ENCODE measurements at regions not wholly inside any gene's neighbourhood (a gene's known extent, or its start where the extent isn't known, plus 50 kb on each side); places are given as distances from the start of the nearest gene placed in this dataset.
A peak's percentile ranks its signal among the peaks of the same experiment; 100 is the strongest.
"Not testable (repeated sequence)": the region's sequence is repeated elsewhere in the genome, so short reads cannot be mapped to it uniquely, and the experiment has no call there.

GRCh38 chr10:3658766-3659165 lies 126.2 kb downstream of the KLF6 start:
- DNase-seq = no peak

- DNase-seq = no peak
These were observed 128.8 kb downstream of the KLF6 start for GRCh38 chr10:3656214-3656613.

GRCh38 chr10:3655528-3655927 lies 129.5 kb downstream of the KLF6 start:
- DNase-seq = no peak

- no peak for DNase-seq
These were observed 130.0 kb downstream of the KLF6 start for GRCh38 chr10:3654980-3655379.

GRCh38 chr10:3654496-3654895 lies 130.5 kb downstream of the KLF6 start:
- no peak for DNase-seq

GRCh38 chr10:3653303-3653702 lies 131.7 kb downstream of the KLF6 start:
- not testable (repeated sequence) for DNase-seq

- DNase-seq = no peak
These were observed 132.1 kb downstream of the KLF6 start for GRCh38 chr10:3652886-3653285.

GRCh38 chr10:3651969-3652653 lies 132.9 kb downstream of the KLF6 start:
- DNase-seq = no peak

- no peak for DNase-seq
These were observed 136.4 kb downstream of the KLF6 start for GRCh38 chr10:3648576-3648975.

GRCh38 chr10:3648170-3648569 lies 136.8 kb downstream of the KLF6 start:
- no peak for DNase-seq

GRCh38 chr10:3647074-3647473 lies 137.9 kb downstream of the KLF6 start:
- no peak for DNase-seq

GRCh38 chr10:3645406-3645805 lies 139.6 kb downstream of the KLF6 start:
- no peak for DNase-seq

GRCh38 chr10:3640816-3641215 lies 144.2 kb downstream of the KLF6 start:
- no peak for DNase-seq

GRCh38 chr10:3639546-3639945 lies 145.5 kb downstream of the KLF6 start:
- peak; percentile 2 for DNase-seq

GRCh38 chr10:3636356-3637181 lies 148.4 kb downstream of the KLF6 start:
- peak; percentile 79 for DNase-seq

- DNase-seq = no peak
These were observed 149.3 kb downstream of the KLF6 start for GRCh38 chr10:3635697-3636096.

GRCh38 chr10:3635211-3635671 lies 149.8 kb downstream of the KLF6 start:
- DNase-seq = no peak

GRCh38 chr10:3634646-3635045 lies 150.4 kb downstream of the KLF6 start:
- DNase-seq = not testable (repeated sequence)

- no peak for DNase-seq
These were observed 153.2 kb downstream of the KLF6 start for GRCh38 chr10:3631701-3632330.

- DNase-seq = no peak
These were observed 153.7 kb downstream of the KLF6 start for GRCh38 chr10:3631291-3631690.

GRCh38 chr10:3625959-3626751 lies 158.9 kb downstream of the KLF6 start:
- no peak for DNase-seq

GRCh38 chr10:3624367-3624766 lies 160.6 kb downstream of the KLF6 start:
- no peak for DNase-seq

- DNase-seq = no peak
These were observed 161.3 kb downstream of the KLF6 start for GRCh38 chr10:3623746-3624145.

Data from NCI-H2171 treated with DMSO at 0.1 percent for 48 hours (cell line).